Glutamatergic neuron (in vitro differentiated cells): ENCODE measurements at regions not wholly inside any gene's neighbourhood (a gene's known extent, or its start where the extent isn't known, plus 50 kb on each side); places are given as distances from the start of the nearest gene placed in this dataset.

Experiments used
- DNase-seq: peaks from one replicate; pipeline ENCODE4 v3.0.0; 2022
- H3K27ac Mint-ChIP-seq: one replicate; pipeline ENCODE4 v1.8.0; 2020; ENCODE audit warnings: mild to moderate bottlenecking, mixed read lengths, inconsistent platforms; ENCODE audit not compliant: unreplicated experiment
- H3K27me3 Mint-ChIP-seq: one replicate; pipeline ENCODE4 v1.8.0; 2020; ENCODE audit warnings: mild to moderate bottlenecking, moderate library complexity, mixed read lengths, inconsistent platforms; ENCODE audit not compliant: unreplicated experiment
- H3K36me3 Mint-ChIP-seq: one replicate; pipeline ENCODE4 v1.8.0; 2020; ENCODE audit warnings: mild to moderate bottlenecking, mixed read lengths, inconsistent platforms; ENCODE audit not compliant: unreplicated experiment
- H3K4me1 Mint-ChIP-seq: one replicate; pipeline ENCODE4 v1.8.0; 2020; ENCODE audit warnings: mild to moderate bottlenecking, low read depth, mixed read lengths, inconsistent platforms; ENCODE audit not compliant: unreplicated experiment
- H3K4me3 Mint-ChIP-seq: one replicate; pipeline ENCODE4 v1.8.0; 2020; ENCODE audit warnings: mild to moderate bottlenecking, mixed read lengths, inconsistent platforms; ENCODE audit not compliant: unreplicated experiment
- H3K9me3 Mint-ChIP-seq: one replicate; pipeline ENCODE4 v1.8.0; 2020; ENCODE audit warnings: mild to moderate bottlenecking, moderate library complexity, mixed read lengths, inconsistent platforms; ENCODE audit not compliant: unreplicated experiment
- CTCF ChIP-seq: fragments of 200-600 bp; sonication (generic); IDR thresholded peaks from one replicate; pipeline ENCODE4 v1.5.0; 2021; ENCODE audit not compliant: partially characterized antibody, unreplicated experiment

GRCh38 chr18:30514059-30514458, 528.5 kb downstream of the DSC3 start:
- no peak for TF ChIP-seq CTCF
- H3K27ac Mint-ChIP-seq: no peak overlapping the region
- no peak overlapping the region for H3K4me3 Mint-ChIP-seq
- no peaks in the 10 kb centered on the region for H3K27me3 Mint-ChIP-seq
- no peak for DNase-seq
- H3K4me1 Mint-ChIP-seq: no peaks in the 10 kb centered on the region
- no peaks in the 10 kb centered on the region for H3K36me3 Mint-ChIP-seq
- H3K9me3 Mint-ChIP-seq: peaks cover 2% of the 10 kb centered on the region

- H3K4me1 Mint-ChIP-seq: no peaks in the 10 kb centered on the region
- H3K9me3 Mint-ChIP-seq: peaks cover 2% of the 10 kb centered on the region
- no peaks in the 10 kb centered on the region for H3K36me3 Mint-ChIP-seq
- H3K27ac Mint-ChIP-seq: no peak overlapping the region
- H3K27me3 Mint-ChIP-seq: no peaks in the 10 kb centered on the region
- TF ChIP-seq CTCF: no peak
- DNase-seq: no peak
- H3K4me3 Mint-ChIP-seq: no peak overlapping the region
Observed at GRCh38 chr18:30512872-30513271, 529.7 kb downstream of the DSC3 start.

GRCh38 chr18:30510882-30511281, 531.7 kb downstream of the DSC3 start:
- H3K9me3 Mint-ChIP-seq: peaks cover 2% of the 10 kb centered on the region
- no peak overlapping the region for H3K4me3 Mint-ChIP-seq
- no peaks in the 10 kb centered on the region for H3K27me3 Mint-ChIP-seq
- no peak for TF ChIP-seq CTCF
- H3K36me3 Mint-ChIP-seq: no peaks in the 10 kb centered on the region
- no peaks in the 10 kb centered on the region for H3K4me1 Mint-ChIP-seq
- DNase-seq: no peak
- H3K27ac Mint-ChIP-seq: no peak overlapping the region

DNA sequence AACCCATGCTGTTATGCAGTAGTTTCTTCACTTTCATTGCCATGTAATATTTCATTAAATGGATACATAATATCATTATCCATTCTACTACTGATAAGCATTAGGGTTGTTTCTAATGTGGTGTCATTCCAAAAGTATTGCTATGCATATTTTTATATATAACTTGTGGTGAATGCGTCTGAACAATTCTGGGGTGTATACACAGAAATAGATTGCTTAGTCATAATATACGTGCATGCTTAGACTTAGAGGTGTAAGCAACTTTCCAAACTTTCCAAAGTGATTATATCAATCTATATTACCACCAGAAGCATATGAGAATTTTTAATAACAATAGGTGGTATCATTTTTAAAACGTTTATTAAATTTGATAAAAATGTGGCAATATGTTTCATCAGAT, 540.9 kb downstream of the DSC3 start:
- H3K27ac Mint-ChIP-seq: no peak overlapping the region
- H3K9me3 Mint-ChIP-seq: no peaks in the 10 kb centered on the region
- no peak overlapping the region for H3K4me3 Mint-ChIP-seq
- no peaks in the 10 kb centered on the region for H3K27me3 Mint-ChIP-seq
- no peak for DNase-seq
- TF ChIP-seq CTCF: no peak
- no peaks in the 10 kb centered on the region for H3K36me3 Mint-ChIP-seq
- no peaks in the 10 kb centered on the region for H3K4me1 Mint-ChIP-seq

- no peak overlapping the region for H3K4me3 Mint-ChIP-seq
- DNase-seq: no peak
- no peaks in the 10 kb centered on the region for H3K27me3 Mint-ChIP-seq
Observed at GRCh38 chr18:30500240-30500945, 542.1 kb downstream of the DSC3 start.

More at GRCh38 chr18:30500240-30500945, 542.1 kb downstream of the DSC3 start:
- H3K27ac Mint-ChIP-seq: no peak overlapping the region
- H3K4me1 Mint-ChIP-seq: no peaks in the 10 kb centered on the region
- no peaks in the 10 kb centered on the region for H3K9me3 Mint-ChIP-seq
- TF ChIP-seq CTCF: no peak
- no peaks in the 10 kb centered on the region for H3K36me3 Mint-ChIP-seq
